ENCODE measurements at regions not wholly inside any gene's neighbourhood (a gene's known extent, or its start where the extent isn't known, plus 50 kb on each side); places are given as distances from the start of the nearest gene placed in this dataset.

GRCh38 chr9:87829756-87830155 is 52.9 kb upstream of the SPATA31E1 start:
- TF ChIP-seq CTCF (IDR thresholded peaks at IDR 0.05; ENCODE audit: insufficient read depth, low read length, poor library complexity, severe bottlenecking), result no peak
- TF ChIP-seq EZH2phosphoT487 (conservative IDR thresholded peaks at IDR 0.05; ENCODE audit: low read length), result no peak
